HK-2 (cell line): ENCODE measurements at regions not wholly inside any gene's neighbourhood (a gene's known extent, or its start where the extent isn't known, plus 50 kb on each side); places are given as distances from the start of the nearest gene placed in this dataset.

Source experiments
- DNase-seq: peaks from one replicate; pipeline ENCODE4 v3.0.0-alpha.2; 2018; ENCODE audit not compliant: unreplicated experiment

DNA sequence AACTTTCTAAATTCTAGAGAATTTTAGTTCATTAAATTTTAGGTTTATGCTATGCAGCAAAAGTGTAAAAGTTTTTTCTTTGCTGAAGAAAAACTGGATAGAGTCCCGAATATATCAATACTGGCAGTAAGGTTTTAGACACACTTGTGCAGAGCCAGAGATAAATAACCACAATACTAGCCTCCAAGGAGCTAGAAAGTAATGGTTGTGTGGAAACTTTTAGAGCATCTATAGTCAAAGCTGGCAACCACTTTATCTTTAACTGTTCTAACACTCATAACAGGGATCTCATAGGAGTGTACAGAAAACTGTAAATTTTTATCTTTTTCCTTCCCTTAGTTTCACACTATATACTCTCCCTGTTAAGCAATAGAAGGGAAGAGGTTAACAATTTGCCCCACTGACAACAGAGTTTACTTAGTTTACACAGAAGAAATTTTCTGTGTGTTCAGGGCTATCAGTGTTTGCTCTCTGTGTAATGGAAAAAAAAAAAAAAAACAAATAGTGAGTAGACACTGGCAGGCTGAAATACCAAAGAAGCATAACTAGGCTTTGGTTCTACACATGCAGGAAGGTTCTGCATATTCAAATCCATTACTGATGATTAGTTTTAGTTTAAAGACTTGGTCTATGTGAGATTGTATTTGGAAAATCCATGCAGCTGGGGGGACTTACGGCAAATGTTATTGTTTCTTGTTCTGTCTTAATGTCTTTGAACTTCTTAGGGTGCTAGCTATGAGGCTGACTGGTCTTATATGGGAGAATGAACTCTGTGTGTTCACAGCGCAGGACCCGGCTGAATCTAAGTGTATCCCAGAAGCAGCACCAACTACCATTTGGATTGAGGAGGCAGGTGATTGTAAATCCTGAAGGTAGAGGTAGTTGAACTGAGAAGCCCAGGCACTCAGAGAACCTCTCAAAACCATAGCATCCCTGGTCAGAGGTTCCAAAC is 187.6 kb downstream of the PCSK1 start:
- DNase-seq: no peak

DNA sequence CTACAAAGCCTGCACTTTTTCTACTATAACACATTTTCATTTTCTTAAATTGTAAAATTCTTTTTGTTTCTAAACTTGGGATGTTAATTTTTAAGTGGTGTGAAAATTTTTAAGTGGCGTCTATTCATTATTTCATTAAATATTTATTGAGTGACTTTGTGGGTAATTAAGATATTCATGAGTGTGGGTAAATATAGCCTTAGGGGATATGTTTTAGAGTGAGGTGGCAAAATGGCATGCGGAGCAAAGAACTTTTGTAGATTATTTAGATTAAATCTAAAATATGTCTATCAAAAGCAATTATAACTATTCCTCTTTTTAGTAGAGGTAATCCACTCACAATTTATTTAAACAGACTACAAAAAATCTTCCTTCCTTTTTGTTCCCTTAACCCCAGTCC is 188.4 kb downstream of the PCSK1 start:
- DNase-seq: no peak

DNA sequence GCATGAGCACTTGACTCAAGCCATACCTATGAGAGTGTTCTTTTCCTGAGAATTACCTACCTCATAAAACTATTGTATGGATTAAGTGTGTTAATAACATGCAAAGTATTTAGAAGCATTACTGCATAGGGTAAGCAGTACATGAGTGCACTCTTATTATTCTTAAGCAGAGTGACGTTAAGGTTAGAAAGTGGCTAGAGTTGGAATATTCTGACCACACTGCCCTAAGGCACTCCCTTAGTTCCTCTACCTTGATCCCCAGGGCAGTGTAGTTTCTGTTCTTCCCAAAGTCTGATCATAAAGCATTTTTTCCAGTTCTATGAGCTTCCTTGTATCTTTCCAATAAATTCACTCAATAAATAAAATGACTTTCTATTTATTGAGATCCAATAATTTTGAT is 189.2 kb downstream of the PCSK1 start:
- no peak for DNase-seq

DNA sequence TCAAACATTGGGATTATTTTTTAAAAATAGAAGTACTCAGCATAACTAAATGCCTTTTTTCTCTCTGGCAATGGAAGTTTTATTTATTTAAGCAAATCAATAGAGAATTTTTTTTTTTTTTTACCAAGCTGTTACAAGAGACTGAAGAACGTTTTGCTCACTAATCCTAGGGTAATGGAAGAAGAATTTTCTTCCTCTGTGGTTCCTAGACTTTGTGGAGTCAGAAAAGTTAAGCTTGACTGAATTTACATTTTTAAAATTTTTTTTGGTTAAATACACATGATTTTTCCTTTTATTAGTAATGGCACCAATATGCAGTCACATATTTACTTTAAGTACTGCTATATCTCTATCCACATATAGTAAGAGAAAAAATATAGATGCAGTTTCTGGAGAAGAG is 189.8 kb downstream of the PCSK1 start:
- DNase-seq: no peak

DNA sequence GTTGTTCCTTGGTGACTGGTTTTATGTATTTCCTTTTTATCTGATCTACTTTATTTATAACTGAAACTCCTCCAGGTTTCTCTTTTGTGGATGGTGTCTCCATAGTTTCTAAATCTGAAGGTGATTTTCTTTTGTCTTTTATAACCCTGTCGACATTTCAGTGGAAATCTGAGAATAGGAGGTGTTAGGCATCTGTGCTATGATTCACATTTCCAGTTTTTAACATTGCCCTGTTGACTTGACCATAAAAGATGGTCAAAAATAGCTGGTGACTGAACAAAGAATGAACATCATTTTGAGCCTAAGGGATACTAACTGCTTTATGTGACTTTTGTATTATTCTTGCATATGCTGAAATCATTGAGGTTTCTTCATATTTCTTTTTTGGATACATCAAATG is 190.5 kb downstream of the PCSK1 start:
- DNase-seq: no peak

DNA sequence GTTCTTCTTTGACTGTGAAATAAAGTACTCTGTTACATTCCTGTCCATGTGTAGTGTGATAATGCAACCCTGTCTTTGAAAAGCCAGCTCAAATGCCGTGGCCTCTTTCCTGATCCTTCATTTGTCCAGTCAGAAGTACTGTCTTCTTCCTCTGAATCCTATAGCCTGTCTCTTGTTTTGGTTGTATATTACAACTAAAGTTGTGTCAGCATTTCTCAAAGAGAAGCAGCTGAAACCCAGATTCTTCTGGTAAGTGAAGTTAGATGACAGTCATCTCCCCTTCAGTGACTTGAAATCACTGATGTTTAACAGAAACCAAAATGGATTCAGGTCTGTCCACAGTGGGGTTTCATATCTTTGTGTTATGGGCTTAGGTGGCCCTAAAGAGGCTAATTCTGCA is 196.2 kb downstream of the PCSK1 start:
- DNase-seq: no peak

DNA sequence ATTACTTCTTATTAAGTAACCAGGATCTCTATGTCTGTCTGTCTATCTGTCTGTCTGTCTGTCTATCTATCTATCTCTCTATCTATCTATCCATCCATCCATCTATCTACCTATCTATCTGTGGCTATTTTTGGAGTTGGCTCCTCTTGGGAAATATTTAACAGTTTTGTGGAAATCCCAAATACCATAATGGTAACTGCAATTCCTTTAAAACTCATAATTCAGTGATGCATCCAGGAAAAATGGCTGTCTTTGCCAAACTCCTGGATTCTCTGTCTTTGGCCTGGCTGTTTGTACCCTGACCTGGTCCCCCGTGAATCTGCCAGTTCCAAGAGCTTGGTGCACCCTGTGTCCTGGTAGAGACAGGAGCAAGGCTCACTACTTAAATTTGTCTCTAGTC is 197.0 kb downstream of the PCSK1 start:
- DNase-seq: no peak

DNA sequence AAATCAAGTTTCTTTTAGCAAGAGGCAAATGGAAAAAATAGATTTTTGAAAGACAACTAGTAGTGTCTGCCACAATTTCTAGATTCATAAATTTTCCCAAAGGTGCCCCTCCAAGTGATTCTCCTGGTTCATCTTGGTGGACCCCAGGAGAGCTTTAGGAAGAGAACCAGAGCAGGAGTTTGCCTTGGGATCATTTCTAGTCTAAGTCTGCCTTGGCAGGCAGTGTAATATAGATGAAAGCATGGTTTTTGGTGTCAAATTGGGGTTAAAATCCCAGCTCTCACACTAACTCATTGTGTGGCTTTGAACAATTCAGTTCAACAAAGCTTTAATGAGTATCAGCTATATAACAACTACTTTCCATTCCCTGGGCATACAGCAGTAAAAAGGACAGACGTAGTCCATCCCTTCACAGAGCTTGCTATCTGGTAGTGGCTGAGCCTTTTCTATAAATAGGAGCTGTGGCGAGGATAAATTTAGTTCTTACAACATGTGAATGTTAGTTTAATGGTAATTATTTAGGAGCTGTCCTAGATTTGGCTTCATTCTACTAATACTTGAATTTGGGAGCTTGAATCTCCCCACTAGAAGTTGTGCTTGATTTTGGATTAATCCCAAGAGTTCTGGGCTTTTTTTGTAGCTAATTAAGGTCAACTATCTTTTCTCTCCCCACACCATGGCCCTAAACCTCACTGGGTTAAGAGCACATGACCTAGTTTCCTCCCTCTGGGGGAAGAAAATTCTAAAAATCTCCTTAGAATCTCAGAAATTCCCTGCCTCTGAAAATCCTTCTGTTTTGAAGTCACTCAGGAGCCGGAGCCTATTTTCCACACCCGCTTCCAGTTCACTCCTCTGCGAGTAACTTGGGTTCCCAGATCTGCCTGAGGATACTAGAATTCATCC is 197.8 kb downstream of the PCSK1 start:
- no peak for DNase-seq

DNA sequence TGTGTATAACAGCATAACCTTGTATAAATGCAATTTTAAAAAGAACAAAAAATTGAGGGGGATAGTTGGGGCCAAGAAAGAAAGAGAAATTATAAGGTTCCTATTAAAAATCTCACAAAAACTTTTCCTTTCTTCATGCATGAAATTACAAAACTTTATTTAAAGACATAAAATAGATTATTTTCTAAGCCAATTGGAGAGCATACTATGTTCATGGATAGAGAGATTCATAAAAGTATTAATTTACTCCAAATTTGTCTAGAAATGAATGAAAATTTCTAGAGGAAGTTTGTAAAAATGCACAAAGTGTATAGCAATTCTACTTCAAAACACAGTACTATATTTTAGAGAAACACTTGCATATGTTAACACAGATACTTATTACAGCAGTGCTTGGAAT is 200.4 kb downstream of the PCSK1 start:
- no peak for DNase-seq

DNA sequence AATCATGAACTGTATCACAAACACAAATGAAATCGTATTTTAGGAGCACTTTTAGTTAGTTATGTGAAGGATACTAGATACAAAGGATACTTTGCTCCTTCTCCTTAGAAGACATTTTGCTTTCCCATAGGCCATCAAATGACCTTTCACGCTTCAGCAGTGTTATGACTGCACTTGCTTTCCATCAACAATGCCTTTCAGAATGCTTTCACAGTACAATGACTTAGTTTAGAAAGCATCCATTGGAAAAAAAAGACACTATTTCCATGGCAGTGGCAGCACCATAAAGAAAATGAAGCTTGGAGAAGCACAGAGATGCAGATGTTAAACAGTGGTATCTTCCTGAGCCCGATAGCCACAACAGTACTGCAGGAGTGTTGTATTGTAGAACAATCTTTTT is 203.9 kb downstream of the PCSK1 start:
- no peak for DNase-seq

DNA sequence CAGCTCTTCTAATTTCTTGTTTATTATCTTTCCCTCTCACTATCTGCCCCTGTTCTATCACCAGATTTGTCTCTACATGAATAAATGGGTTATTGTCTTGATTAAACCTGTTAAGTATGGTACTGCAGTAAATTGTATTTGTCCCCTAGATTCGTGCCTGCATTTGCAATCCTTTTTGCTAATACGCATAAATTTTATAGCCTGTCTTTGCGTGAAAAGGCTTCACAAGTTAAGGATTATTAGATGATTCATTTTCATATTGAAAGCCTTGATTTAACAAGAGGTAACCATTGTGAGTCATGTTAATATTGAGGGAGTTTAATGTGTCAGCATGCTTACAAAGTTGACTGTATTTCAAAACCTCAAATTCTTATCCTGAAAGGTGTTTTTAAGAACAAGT is 204.6 kb downstream of the PCSK1 start:
- DNase-seq: no peak

DNA sequence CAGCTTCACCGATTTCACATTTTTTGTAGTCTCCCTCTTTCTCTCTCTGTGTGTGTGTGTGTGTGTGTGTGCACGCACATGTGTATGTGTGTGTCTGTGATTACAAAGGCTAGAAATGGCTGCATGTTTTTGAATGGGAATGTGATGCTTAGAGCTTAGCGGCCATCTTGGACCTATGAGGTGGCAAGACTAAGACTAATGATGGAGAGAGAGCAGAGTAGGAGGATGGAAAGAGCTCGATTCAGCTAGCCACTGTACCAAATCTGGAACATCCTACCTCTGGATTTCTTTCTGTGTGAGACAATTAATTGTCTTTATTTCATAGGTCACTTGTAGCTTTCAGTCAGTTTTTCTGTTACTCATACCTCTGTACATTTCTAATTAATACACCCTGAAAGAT is 205.1 kb downstream of the PCSK1 start:
- DNase-seq: no peak

DNA sequence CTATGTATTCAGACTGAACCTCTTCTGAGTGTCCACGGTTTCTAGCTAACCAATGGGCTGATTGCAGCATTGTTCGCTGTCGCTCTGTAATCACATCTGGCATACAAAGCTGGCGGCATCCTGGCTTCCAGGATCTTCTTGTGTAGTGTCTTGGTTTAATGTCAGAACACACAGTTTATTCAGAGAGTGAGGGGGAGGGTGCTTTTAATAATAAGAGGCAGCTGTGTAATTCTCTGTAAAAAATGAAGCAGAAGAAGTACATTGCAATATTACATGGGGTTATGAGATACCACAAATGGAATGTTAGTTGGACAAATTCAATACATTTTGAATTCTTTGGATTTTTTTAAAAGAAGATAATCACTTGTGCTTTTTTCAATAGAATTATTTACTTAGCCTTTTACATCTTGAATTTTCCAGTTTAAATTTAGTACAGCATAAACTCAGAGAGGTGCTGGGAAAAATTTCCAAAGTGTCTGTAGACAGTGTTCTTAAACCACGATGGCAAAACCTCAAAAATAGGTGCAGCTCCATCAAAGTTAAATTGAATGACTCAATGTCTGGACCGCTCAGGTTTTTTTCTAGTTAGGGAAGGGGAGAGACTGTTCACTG is 206.0 kb downstream of the PCSK1 start:
- DNase-seq: no peak

DNA sequence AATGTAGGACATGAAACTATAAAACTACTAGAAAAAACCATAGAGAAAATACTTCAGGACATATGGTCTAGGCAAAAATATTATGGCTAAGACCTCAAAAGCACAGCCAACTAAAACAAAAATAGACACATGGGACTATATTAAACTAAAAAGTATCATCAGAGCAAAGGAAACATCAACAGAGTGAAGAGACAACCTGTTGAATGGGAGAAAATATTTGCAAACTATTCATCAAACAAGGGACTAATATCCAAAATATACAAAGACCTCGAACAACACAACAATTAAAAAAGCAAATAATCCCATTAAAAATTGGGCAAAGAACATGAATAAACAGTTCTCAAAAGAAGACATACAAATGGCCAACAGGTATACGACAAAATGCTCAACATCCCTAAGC is 210.9 kb downstream of the PCSK1 start:
- no peak for DNase-seq

DNA sequence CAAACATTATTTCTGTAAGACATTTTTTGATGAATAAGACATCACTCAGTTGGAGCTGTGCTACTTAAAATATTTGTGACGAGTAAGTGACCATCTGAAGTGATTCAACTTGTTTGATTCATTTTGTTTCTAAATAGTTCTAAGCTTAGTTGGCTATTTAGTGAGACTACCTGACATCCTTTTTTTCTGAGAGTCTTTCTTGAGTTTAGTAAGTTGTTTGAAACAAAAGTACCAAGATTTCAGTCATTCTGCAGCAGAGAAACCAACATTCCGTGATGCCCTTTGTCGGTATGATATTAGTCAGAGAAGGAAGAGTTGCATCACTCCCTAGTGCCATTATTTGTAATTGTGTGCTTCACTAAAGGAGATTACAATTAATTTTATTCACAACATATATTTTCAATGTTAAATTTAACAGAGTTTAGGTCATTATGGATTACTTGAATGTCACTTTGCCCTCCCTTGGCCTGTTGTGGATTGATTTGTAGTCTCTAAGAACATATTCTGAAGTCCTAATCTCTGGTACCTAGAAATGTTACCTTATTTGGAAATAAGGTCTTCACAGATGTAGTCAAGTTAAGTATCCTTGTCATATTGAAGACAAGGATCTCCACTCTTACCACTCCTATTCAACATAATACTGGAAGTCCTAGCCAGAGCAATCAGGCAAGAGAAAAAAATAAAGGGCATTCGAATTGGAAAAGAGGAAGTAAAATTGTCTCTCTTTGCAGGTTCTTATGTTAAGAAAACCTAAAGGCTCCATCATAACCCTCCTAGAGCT is 212.2 kb downstream of the PCSK1 start:
- DNase-seq: no peak

DNA sequence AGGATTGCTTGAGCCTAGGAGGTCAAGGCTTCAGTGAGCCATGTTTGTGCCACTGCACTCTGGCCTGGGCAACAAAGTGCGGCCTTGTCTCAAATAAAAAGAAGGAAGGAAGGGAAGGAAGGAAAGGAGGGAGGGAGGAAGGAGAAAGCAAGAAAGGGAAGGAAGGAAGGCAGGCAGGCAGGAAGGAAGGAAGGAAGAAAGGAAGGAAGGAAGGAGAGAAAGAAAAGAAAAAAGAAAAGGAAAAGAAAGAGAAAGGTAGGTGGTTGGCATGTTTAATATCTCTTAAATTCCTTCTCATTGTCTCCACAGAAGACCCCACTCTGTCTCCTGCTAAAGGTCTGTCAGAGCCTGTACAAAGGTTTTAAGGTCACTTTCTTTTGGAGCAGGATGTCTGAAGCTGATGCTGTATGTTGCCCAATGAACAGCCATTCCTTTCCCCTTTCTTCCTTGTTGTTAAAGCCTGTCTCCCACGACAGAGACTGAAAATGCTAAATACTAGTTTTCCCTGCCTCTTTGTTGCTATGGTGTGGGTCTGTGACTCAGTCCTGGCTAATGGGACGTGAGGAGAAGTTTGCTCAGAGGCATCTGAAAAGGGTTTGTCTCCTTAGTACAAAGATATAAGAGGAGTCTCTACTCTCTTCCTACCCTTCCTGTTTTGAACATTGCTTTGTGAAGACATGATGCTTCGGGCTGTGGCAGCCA is 213.3 kb downstream of the PCSK1 start:
- no peak for DNase-seq

DNA sequence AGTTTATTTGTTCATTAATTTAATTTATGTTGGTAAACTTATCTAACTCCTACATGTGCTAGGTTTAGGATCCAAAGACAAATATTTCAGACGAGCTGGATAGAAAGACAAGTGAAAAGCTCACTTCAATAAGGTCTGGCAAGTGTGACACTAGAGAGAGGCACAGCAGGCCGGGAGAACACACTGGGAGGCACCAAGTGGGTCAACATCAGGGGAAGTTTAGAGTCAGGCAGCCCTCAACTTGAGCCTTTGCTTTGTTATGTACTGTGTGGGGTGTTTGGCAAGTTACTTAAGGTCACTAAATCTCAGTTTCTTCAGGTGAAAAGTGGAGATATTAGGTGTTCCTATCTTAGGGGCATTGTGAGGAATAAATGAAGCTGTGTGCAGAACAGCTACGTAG is 214.4 kb downstream of the PCSK1 start:
- no peak for DNase-seq

DNA sequence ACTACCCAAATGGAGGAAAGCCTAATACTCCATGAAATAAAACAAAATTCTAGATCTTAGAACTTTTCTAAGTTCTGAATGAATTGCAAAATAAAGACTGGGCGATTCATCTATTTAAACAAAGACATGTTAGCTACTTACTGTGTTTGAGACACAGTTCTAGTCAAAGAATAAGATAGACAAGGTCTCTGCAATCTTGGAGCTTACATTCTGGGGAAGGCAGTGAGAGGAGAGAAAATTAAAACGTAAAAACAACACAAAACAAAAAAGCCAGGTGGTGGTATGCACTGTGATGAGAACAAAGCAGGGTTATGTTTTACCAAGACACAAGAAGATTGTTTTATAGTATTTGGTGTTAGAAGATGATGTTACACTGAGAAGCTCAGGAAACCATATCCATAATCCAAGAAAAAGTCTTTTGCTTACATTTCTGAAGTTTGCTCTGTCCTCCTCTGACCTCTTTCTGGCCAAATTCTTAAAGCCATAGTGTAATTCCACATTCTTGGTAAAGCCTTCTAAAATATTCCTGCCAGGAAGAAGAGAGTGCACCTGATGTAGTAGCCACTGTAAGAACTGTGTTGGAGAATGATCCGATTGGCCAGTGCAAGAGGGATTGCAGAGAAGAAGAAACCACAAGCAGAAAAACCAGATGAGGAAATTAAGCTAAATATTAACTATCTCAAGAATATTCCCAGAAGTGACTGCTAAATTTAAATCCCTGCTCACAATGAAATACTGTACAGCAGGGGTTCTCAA is 218.4 kb downstream of the PCSK1 start:
- no peak for DNase-seq

DNA sequence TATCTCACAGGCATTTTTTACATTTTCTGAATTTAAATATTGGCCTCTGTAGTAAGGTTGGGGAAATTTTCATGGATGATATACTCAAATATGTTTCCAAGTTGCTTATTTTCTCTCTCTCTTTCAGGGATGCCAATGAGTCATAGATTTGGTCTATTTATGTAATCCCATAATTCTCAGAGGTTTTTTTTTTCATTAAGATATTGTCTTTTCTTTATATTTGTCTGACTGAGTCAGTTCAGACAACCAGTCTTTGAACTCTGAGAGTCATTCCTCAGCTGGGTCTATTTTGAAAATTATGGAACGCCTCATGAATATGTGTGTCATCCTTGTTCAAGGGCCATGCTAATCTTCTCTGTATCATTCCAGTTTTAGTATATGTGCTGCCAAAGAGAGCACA is 223.2 kb downstream of the PCSK1 start:
- no peak for DNase-seq

DNA sequence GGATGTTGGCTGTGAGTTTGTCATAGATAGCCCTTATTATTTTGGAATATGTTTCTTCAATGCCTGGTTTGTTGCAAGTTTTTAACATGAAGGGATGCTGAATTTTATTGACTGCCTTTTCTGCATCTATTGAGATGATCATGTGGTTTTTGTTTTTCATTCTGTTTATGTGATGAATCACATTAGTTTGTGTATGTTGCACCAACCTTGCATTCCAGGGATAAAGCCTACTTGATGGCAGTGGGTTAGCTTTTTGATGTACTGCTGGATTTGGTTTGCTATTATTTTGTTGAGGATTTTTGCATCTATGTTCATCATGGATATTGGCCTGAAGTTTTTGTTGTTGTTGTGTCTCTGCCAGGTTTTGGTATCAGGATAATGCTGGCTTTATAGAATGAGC is 225.6 kb downstream of the PCSK1 start:
- no peak for DNase-seq
